Progenitor cell of endocrine pancreas (in vitro differentiated cells): ENCODE measurements at regions not wholly inside any gene's neighbourhood (a gene's known extent, or its start where the extent isn't known, plus 50 kb on each side); places are given as distances from the start of the nearest gene placed in this dataset.

Source experiments
- DNase-seq: peaks from one replicate; pipeline ENCODE4 v3.0.0; 2021; ENCODE audit warnings: low spot score; ENCODE audit not compliant: unreplicated experiment
- H3K27ac Mint-ChIP-seq: 2 replicates; pipeline ENCODE4 v1.8.0; 2021; ENCODE audit warnings: mild to moderate bottlenecking, moderate library complexity, mixed read lengths
- H3K27me3 Mint-ChIP-seq: 2 replicates; pipeline ENCODE4 v1.8.0; 2021; ENCODE audit warnings: mixed read lengths
- H3K36me3 Mint-ChIP-seq: 2 replicates; pipeline ENCODE4 v1.8.0; 2022; ENCODE audit warnings: mixed read lengths; ENCODE audit not compliant: insufficient read depth
- H3K4me1 Mint-ChIP-seq: 2 replicates; pipeline ENCODE4 v1.8.0; 2021; ENCODE audit warnings: low read depth, mixed read lengths
- H3K4me3 Mint-ChIP-seq: 2 replicates; pipeline ENCODE4 v1.8.0; 2021; ENCODE audit warnings: low read depth, mild to moderate bottlenecking, moderate library complexity, mixed read lengths
- H3K9me3 Mint-ChIP-seq: 2 replicates; pipeline ENCODE4 v1.8.0; 2021; ENCODE audit warnings: low read depth, mixed read lengths
- TF ChIP-seq, protein P1 (sequence below): fragments of 200-600 bp; sonication (generic); IDR thresholded peaks from one replicate; pipeline ENCODE4 v1.5.0; 2021; ENCODE audit warnings: antibody characterized with exemption, mild to moderate bottlenecking; ENCODE audit not compliant: unreplicated experiment

DNA sequence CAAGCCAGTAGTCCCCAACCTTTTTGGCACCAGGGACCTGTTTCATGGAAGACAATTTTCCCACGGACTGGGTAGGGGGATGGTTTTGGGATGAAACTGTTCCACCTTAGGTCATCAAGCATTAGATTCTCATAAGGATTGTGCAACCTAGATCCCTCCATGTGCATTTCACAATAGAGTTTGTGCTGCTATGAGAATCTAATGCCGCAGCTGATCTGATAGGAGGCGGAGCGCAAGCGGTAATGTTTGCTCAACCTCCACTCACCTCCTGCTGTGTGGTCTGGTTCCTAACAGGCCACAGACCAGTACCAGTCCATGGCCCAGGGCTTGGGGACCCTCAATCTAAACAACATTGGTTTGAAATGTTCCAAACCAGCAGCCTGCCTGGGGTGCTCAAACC, 137.0 kb upstream of the STXBP5 start:
- Mint-ChIP-seq H3K27me3 (no peaks in the 10 kb centered on the region), H3K9me3 (peaks cover 11% of the 10 kb centered on the region), H3K4me1 (peaks cover 2% of the 10 kb centered on the region), H3K27ac (no peak overlapping the region), H3K36me3 (peaks cover 1% of the 10 kb centered on the region), H3K4me3 (no peak overlapping the region)
- TF ChIP-seq, protein P1, sequence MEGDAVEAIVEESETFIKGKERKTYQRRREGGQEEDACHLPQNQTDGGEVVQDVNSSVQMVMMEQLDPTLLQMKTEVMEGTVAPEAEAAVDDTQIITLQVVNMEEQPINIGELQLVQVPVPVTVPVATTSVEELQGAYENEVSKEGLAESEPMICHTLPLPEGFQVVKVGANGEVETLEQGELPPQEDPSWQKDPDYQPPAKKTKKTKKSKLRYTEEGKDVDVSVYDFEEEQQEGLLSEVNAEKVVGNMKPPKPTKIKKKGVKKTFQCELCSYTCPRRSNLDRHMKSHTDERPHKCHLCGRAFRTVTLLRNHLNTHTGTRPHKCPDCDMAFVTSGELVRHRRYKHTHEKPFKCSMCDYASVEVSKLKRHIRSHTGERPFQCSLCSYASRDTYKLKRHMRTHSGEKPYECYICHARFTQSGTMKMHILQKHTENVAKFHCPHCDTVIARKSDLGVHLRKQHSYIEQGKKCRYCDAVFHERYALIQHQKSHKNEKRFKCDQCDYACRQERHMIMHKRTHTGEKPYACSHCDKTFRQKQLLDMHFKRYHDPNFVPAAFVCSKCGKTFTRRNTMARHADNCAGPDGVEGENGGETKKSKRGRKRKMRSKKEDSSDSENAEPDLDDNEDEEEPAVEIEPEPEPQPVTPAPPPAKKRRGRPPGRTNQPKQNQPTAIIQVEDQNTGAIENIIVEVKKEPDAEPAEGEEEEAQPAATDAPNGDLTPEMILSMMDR: no peak
- DNase-seq: no peak

DNA sequence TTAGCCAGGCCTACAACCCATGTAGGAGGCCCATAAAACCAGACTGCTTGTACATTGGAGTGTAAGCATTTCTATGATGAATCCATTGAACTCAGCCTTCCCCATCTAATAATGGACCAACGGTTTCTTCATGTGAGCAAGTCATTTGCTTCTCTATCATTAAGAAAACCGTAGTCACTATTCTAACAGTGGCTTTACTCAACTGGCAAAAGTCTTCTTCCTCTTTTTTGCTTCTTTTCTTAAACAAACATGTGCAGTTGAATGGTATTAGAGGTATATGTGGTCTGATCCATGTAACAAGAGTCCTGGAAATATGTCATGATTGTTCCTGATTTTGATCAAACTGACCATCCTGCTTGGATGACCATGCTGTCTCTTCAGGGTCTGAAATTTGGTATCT, 132.4 kb upstream of the STXBP5 start:
- TF ChIP-seq, protein P1: no peak
- Mint-ChIP-seq H3K27ac (no peak overlapping the region), H3K27me3 (no peaks in the 10 kb centered on the region), H3K9me3 (peaks cover 7% of the 10 kb centered on the region), H3K4me1 (no peaks in the 10 kb centered on the region), H3K36me3 (no peaks in the 10 kb centered on the region), H3K4me3 (no peak overlapping the region)
- DNase-seq: no peak

- no peak for DNase-seq
- TF ChIP-seq, protein P1: no peak
- H3K27me3 Mint-ChIP-seq: no peaks in the 10 kb centered on the region
- H3K36me3 Mint-ChIP-seq: no peaks in the 10 kb centered on the region
- no peak overlapping the region for H3K27ac Mint-ChIP-seq
- H3K4me3 Mint-ChIP-seq: no peak overlapping the region
- no peaks in the 10 kb centered on the region for H3K9me3 Mint-ChIP-seq
- H3K4me1 Mint-ChIP-seq: no peaks in the 10 kb centered on the region
These were observed 128.8 kb upstream of the STXBP5 start for GRCh38 chr6:147075381-147075780.

GRCh38 chr6:147077251-147077650, 127.0 kb upstream of the STXBP5 start:
- TF ChIP-seq, protein P1: no peak
- Mint-ChIP-seq H3K27ac (no peak overlapping the region), H3K4me1 (peaks cover 5% of the 10 kb centered on the region), H3K36me3 (no peaks in the 10 kb centered on the region), H3K27me3 (no peaks in the 10 kb centered on the region), H3K9me3 (no peaks in the 10 kb centered on the region), H3K4me3 (no peak overlapping the region)
- DNase-seq: no peak

- H3K36me3 Mint-ChIP-seq: no peaks in the 10 kb centered on the region
These were observed 126.1 kb upstream of the STXBP5 start for GRCh38 chr6:147078106-147078505.

More at GRCh38 chr6:147078106-147078505, 126.1 kb upstream of the STXBP5 start:
- TF ChIP-seq, protein P1: no peak
- no peak overlapping the region for H3K27ac Mint-ChIP-seq
- H3K9me3 Mint-ChIP-seq: no peaks in the 10 kb centered on the region
- H3K27me3 Mint-ChIP-seq: no peaks in the 10 kb centered on the region
- no peak for DNase-seq
- peaks cover 5% of the 10 kb centered on the region for H3K4me1 Mint-ChIP-seq
- no peak overlapping the region for H3K4me3 Mint-ChIP-seq
